CD14-positive monocyte (primary cell): ENCODE measurements at regions not wholly inside any gene's neighbourhood (a gene's known extent, or its start where the extent isn't known, plus 50 kb on each side); places are given as distances from the start of the nearest gene placed in this dataset.

Experiments used
- DNase-seq, 3 donors: peaks; one replicate each; pipeline ENCODE4 v3.0.0-alpha.2; 2011 to 2022
- H2AFZ ChIP-seq: 2 replicates; pipeline ENCODE4 v1.6.0; 2012; ENCODE audit warnings: mild to moderate bottlenecking, low read depth, low read length, inconsistent platforms; ENCODE audit not compliant: insufficient read depth, poor library complexity, severe bottlenecking
- H3K27ac ChIP-seq, 2 donors: 1 replicate in 1 of 2; 2 replicates in 1 of 2; pipeline ENCODE4 v1.5.1; 2012 to 2013; ENCODE audit warnings: low read length in 2 of 2, control low read depth in 1 of 2, inconsistent platforms in 1 of 2, low read depth in 1 of 2, mild to moderate bottlenecking in 1 of 2
- H3K27me3 ChIP-seq, 2 donors: one replicate each; pipeline versions ENCODE4 v1.6.0 to v1.6.1; 2011 to 2013; ENCODE audit warnings: low read length in 2 of 2; ENCODE audit not compliant: control insufficient read depth in 2 of 2, insufficient read depth in 2 of 2
- H3K36me3 ChIP-seq, 2 donors: replicated peaks in 1 of 2; 1 replicate in 1 of 2; 2 replicates in 1 of 2; pipeline versions ENCODE4 v1.5.1 to v1.6.1; 2012 to 2013; ENCODE audit warnings: low read length in 2 of 2, control low read depth in 1 of 2, inconsistent platforms in 1 of 2, mild to moderate bottlenecking in 1 of 2; ENCODE audit not compliant: insufficient read depth in 2 of 2, control insufficient read depth in 1 of 2
- H3K4me1 ChIP-seq, 2 donors: 1 replicate in 1 of 2; 2 replicates in 1 of 2; pipeline versions ENCODE4 v1.5.1 to v1.6.1; 2012 to 2013; ENCODE audit warnings: low read length in 2 of 2, control low read depth in 1 of 2, inconsistent platforms in 1 of 2, mild to moderate bottlenecking in 1 of 2, moderate library complexity in 1 of 2; ENCODE audit not compliant: insufficient read depth in 2 of 2, control insufficient read depth in 1 of 2
- H3K4me2 ChIP-seq: replicated peaks from 2 replicates; pipeline ENCODE3; 2012; ENCODE audit warnings: low read length, moderate library complexity, mild to moderate bottlenecking; ENCODE audit not compliant: poor library complexity, severe bottlenecking; ENCODE audit errors: extremely low read depth
- H3K4me3 ChIP-seq, 3 experiments: fragments of 200-600 bp in 1 of 3; sonication (generic) in 1 of 3; replicated peaks in 1 of 3; 1 replicate in 2 of 3; 2 replicates in 1 of 3; pipeline ENCODE4 v1.5.1; 2011 to 2013; ENCODE audit warnings: low read length in 3 of 3, mild to moderate bottlenecking in 3 of 3, control low read depth in 2 of 3, low read depth in 2 of 3, inconsistent platforms in 1 of 3, moderate library complexity in 1 of 3
- H3K79me2 ChIP-seq: 2 replicates; pipeline ENCODE4 v1.6.0; 2012; ENCODE audit warnings: mild to moderate bottlenecking, control low read depth, inconsistent platforms, low read length, moderate library complexity; ENCODE audit not compliant: insufficient read depth
- H3K9ac ChIP-seq: 2 replicates; pipeline ENCODE4 v1.6.0; 2017; ENCODE audit warnings: low read length, mild to moderate bottlenecking; ENCODE audit not compliant: insufficient read depth, poor library complexity, severe bottlenecking
- H3K9me3 ChIP-seq, 2 donors: replicated peaks in 1 of 2; 1 replicate in 1 of 2; 2 replicates in 1 of 2; pipeline versions ENCODE4 v1.5.1 to v1.6.1; 2012 to 2013; ENCODE audit warnings: low read length in 2 of 2, control low read depth in 1 of 2; ENCODE audit not compliant: control insufficient read depth in 1 of 2, insufficient read depth in 1 of 2
- H4K20me1 ChIP-seq: 2 replicates; pipeline ENCODE4 v1.6.0; 2012; ENCODE audit warnings: mild to moderate bottlenecking, low read length, control low read depth, moderate library complexity; ENCODE audit not compliant: insufficient read depth
- H3K27ac Mint-ChIP-seq, 7 donors: one replicate each; pipeline ENCODE4 v1.8.0; 2020; ENCODE audit warnings: mild to moderate bottlenecking in 7 of 7, mixed read lengths in 7 of 7, moderate library complexity in 6 of 7, inconsistent platforms in 2 of 7
- H3K27me3 Mint-ChIP-seq, 3 donors: one replicate each; pipeline ENCODE4 v1.8.0; 2021 to 2022; ENCODE audit warnings: low read depth in 3 of 3, mild to moderate bottlenecking in 3 of 3, mixed read lengths in 3 of 3, moderate library complexity in 3 of 3, inconsistent platforms in 1 of 3
- H3K36me3 Mint-ChIP-seq, 2 donors: one replicate each; pipeline ENCODE4 v1.8.0; 2020; ENCODE audit warnings: mixed read lengths in 2 of 2, inconsistent platforms in 1 of 2, mild to moderate bottlenecking in 1 of 2
- H3K4me1 Mint-ChIP-seq: one replicate; pipeline ENCODE4 v1.8.0; 2020; ENCODE audit warnings: mild to moderate bottlenecking, mixed read lengths
- H3K4me3 Mint-ChIP-seq, 2 donors: one replicate each; pipeline ENCODE4 v1.8.0; 2020; ENCODE audit warnings: mild to moderate bottlenecking in 2 of 2, mixed read lengths in 2 of 2, moderate library complexity in 1 of 2
- H3K9me3 Mint-ChIP-seq, 7 donors: one replicate each; pipeline ENCODE4 v1.8.0; 2020 to 2022; ENCODE audit warnings: mixed read lengths in 7 of 7, mild to moderate bottlenecking in 6 of 7, moderate library complexity in 6 of 7, inconsistent platforms in 2 of 7
- WGBS: methylation state at CpG from one replicate; pipeline ENCODE4 v1.1.5; 2013; ENCODE audit warnings: missing lambda C conversion rate; ENCODE audit not compliant: insufficient coverage; 5-methylcytosine and 5-hydroxymethylcytosine counted together
- intact Hi-C, 2 donors: fragments of 100-400 bp; cut with micrococcal nuclease; formaldehyde crosslinking; loops; one replicate each; pipeline versions ENCODE4 v1.15.0 to v1.15.1; 2023
- TF ChIP-seq, protein P1 (sequence below): fragments of 200-600 bp; IDR thresholded peaks from one replicate; pipeline ENCODE4 v1.8.0; 2022; ENCODE audit warnings: antibody characterized with exemption, mild to moderate bottlenecking

GRCh38 chr5:82426464-82427154 is 148.5 kb upstream of the RPS23 start:
- intact Hi-C loops: no loop called here
- no peak overlapping the region for H3K9ac ChIP-seq
- H3K36me3 ChIP-seq: no peaks in the 10 kb centered on the region
- H3K4me1 ChIP-seq: peaks cover 7 to 10% of the 10 kb centered on the region in 2 donors
- H3K4me2 ChIP-seq: no peak overlapping the region
- H2AFZ ChIP-seq: no peak overlapping the region
- H3K9me3 ChIP-seq: no peaks in the 10 kb centered on the region
- Mint-ChIP-seq H3K9me3 (peaks cover 0 to 5% (median 0%) of the 10 kb centered on the region in 7 donors), H3K4me1 (peaks cover 22% of the 10 kb centered on the region), H3K4me3 (no peak overlapping the region), H3K27ac (no peak overlapping the region), H3K27me3 (peaks cover 0 to 1% (median 0%) of the 10 kb centered on the region in 3 donors), H3K36me3 (peaks cover 0 to 3% of the 10 kb centered on the region in 2 donors)
- H3K27me3 ChIP-seq: no peaks in the 10 kb centered on the region
- H3K27ac ChIP-seq: no peak overlapping the region
- no peak for DNase-seq
- WGBS: 79% methylated on average over 2 of the region's 4 CpGs
- TF ChIP-seq, protein P1, sequence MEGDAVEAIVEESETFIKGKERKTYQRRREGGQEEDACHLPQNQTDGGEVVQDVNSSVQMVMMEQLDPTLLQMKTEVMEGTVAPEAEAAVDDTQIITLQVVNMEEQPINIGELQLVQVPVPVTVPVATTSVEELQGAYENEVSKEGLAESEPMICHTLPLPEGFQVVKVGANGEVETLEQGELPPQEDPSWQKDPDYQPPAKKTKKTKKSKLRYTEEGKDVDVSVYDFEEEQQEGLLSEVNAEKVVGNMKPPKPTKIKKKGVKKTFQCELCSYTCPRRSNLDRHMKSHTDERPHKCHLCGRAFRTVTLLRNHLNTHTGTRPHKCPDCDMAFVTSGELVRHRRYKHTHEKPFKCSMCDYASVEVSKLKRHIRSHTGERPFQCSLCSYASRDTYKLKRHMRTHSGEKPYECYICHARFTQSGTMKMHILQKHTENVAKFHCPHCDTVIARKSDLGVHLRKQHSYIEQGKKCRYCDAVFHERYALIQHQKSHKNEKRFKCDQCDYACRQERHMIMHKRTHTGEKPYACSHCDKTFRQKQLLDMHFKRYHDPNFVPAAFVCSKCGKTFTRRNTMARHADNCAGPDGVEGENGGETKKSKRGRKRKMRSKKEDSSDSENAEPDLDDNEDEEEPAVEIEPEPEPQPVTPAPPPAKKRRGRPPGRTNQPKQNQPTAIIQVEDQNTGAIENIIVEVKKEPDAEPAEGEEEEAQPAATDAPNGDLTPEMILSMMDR: no peak
- no peaks in the 10 kb centered on the region for H3K79me2 ChIP-seq
- no peaks in the 10 kb centered on the region for H4K20me1 ChIP-seq
- no peak overlapping the region for H3K4me3 ChIP-seq

DNA sequence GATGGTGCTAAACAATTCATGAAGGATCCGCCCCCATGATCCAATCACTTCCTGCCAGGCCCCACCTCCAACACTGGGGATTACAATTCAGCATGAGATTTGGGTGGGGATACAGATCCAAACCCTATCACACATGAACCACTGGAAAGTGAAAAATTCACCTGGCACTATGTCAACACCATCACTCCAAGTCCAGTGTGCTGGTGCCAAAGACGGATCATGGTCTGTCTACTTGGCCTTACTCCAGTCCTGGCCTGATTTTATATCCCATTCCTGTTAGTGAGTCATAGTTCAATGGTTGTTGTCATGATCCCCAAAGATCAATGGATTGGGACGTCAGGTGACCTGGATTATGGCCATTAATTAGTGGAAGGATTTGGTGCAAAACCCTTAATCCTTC is 147.4 kb upstream of the RPS23 start:
- peaks cover 31% of the 10 kb centered on the region for H3K4me1 Mint-ChIP-seq
- no peak overlapping the region for H3K4me3 Mint-ChIP-seq
- WGBS: 88% methylated on average over 1 of the region's 3 CpGs
- H2AFZ ChIP-seq: no peak overlapping the region
- H3K4me1 ChIP-seq: peaks cover 14 to 20% of the 10 kb centered on the region in 2 donors
- H3K27me3 ChIP-seq: no peaks in the 10 kb centered on the region
- H4K20me1 ChIP-seq: no peaks in the 10 kb centered on the region
- no peaks in the 10 kb centered on the region for H3K79me2 ChIP-seq
- intact Hi-C loops: no loop called here
- TF ChIP-seq, protein P1: no peak
- no peaks in the 10 kb centered on the region for H3K9me3 ChIP-seq
- H3K9me3 Mint-ChIP-seq: peaks cover 0 to 5% (median 0%) of the 10 kb centered on the region in 7 donors
- no peak overlapping the region for H3K27ac ChIP-seq
- H3K36me3 ChIP-seq: no peaks in the 10 kb centered on the region
- H3K27ac Mint-ChIP-seq: no peak overlapping the region
- no peak overlapping the region for H3K4me3 ChIP-seq
- H3K36me3 Mint-ChIP-seq: peaks cover 0 to 3% of the 10 kb centered on the region in 2 donors
- H3K4me2 ChIP-seq: no peak overlapping the region
- no peak for DNase-seq
- H3K9ac ChIP-seq: no peak overlapping the region
- H3K27me3 Mint-ChIP-seq: peaks cover 0 to 1% (median 0%) of the 10 kb centered on the region in 3 donors
